ENCODE measurements at regions not wholly inside any gene's neighbourhood (a gene's known extent, or its start where the extent isn't known, plus 50 kb on each side); places are given as distances from the start of the nearest gene placed in this dataset.

GRCh38 chr4:102439812-102440211 is 61.3 kb upstream of the NFKB1 start:
- TF ChIP-seq ESRRG (CRISPR knock-in tag; IDR thresholded peaks at IDR 0.05) (no peak), PPARA (CRISPR knock-in tag; IDR thresholded peaks at IDR 0.05; ENCODE audit: borderline replicate concordance) (no peak), TOX (CRISPR knock-in tag; IDR thresholded peaks at IDR 0.05; ENCODE audit: borderline replicate concordance) (no peak), PATZ1 (CRISPR knock-in tag; IDR thresholded peaks at IDR 0.05; ENCODE audit: borderline replicate concordance) (no peak), CSDC2 (CRISPR knock-in tag; IDR thresholded peaks at IDR 0.05) (no peak), ZNF70 (CRISPR knock-in tag; IDR thresholded peaks at IDR 0.05) (no peak), ZFP3 (CRISPR knock-in tag; IDR thresholded peaks at IDR 0.05) (no peak), RARB (CRISPR knock-in tag; IDR thresholded peaks at IDR 0.05) (no peak)

Data from SK-N-SH treated with all-trans-retinoic acid at 6 μM for 48 hours (cell line).